Activated T-cell treated with anti-CD3 and anti-CD28 coated beads, Interleukin-2, amount 50 U/mL, for 24 hours (primary cell): ENCODE measurements at regions not wholly inside any gene's neighbourhood (a gene's known extent, or its start where the extent isn't known, plus 50 kb on each side); places are given as distances from the start of the nearest gene placed in this dataset.
"Not testable (repeated sequence)": the region's sequence is repeated elsewhere in the genome, so short reads cannot be mapped to it uniquely, and the experiment has no call there.

Experiments
- DNase-seq: peaks from one replicate; pipeline ENCODE4 v3.0.0-alpha.2; 2020
- H3K27ac Mint-ChIP-seq: 2 replicates; pipeline ENCODE4 v1.8.0; 2020; ENCODE audit warnings: mild to moderate bottlenecking, mixed read lengths
- H3K27me3 Mint-ChIP-seq: 2 replicates; pipeline ENCODE4 v1.8.0; 2020; ENCODE audit warnings: mixed read lengths
- H3K36me3 Mint-ChIP-seq: 2 replicates; pipeline ENCODE4 v1.8.0; 2020; ENCODE audit warnings: low read depth, mixed read lengths
- H3K4me1 Mint-ChIP-seq: 2 replicates; pipeline ENCODE4 v1.8.0; 2020; ENCODE audit warnings: low read depth, mixed read lengths
- H3K4me3 Mint-ChIP-seq: 2 replicates; pipeline ENCODE4 v1.8.0; 2020; ENCODE audit warnings: mild to moderate bottlenecking, moderate library complexity, mixed read lengths
- H3K9me3 Mint-ChIP-seq: 2 replicates; pipeline ENCODE4 v1.8.0; 2020; ENCODE audit warnings: mixed read lengths

- Mint-ChIP-seq H3K9me3 (no peaks in the 10 kb centered on the region), H3K4me3 (no peak overlapping the region), H3K4me1 (no peaks in the 10 kb centered on the region), H3K27me3 (no peaks in the 10 kb centered on the region), H3K36me3 (no peaks in the 10 kb centered on the region), H3K27ac (no peak overlapping the region)
- no peak for DNase-seq
These were observed 874.4 kb downstream of the KCNT2 start for GRCh38 chr1:195733826-195734225.

- no peaks in the 10 kb centered on the region for H3K9me3 Mint-ChIP-seq
These were observed 874.8 kb downstream of the KCNT2 start for GRCh38 chr1:195733408-195733807.

GRCh38 chr1:195731385-195731784, 876.9 kb downstream of the KCNT2 start:
- H3K27ac Mint-ChIP-seq: no peak overlapping the region
- H3K27me3 Mint-ChIP-seq: no peaks in the 10 kb centered on the region
- no peaks in the 10 kb centered on the region for H3K9me3 Mint-ChIP-seq
- H3K4me1 Mint-ChIP-seq: no peaks in the 10 kb centered on the region
- no peak for DNase-seq
- no peak overlapping the region for H3K4me3 Mint-ChIP-seq
- H3K36me3 Mint-ChIP-seq: no peaks in the 10 kb centered on the region

More at GRCh38 chr1:195733408-195733807, 874.8 kb downstream of the KCNT2 start:
- Mint-ChIP-seq H3K4me1 (no peaks in the 10 kb centered on the region), H3K36me3 (no peaks in the 10 kb centered on the region), H3K4me3 (no peak overlapping the region), H3K27ac (no peak overlapping the region), H3K27me3 (no peaks in the 10 kb centered on the region)
- no peak for DNase-seq

- no peak overlapping the region for H3K4me3 Mint-ChIP-seq
- H3K4me1 Mint-ChIP-seq: no peaks in the 10 kb centered on the region
- no peaks in the 10 kb centered on the region for H3K36me3 Mint-ChIP-seq
- DNase-seq: no peak
- no peaks in the 10 kb centered on the region for H3K9me3 Mint-ChIP-seq
- no peak overlapping the region for H3K27ac Mint-ChIP-seq
- H3K27me3 Mint-ChIP-seq: no peaks in the 10 kb centered on the region
These were observed 884.4 kb downstream of the KCNT2 start for GRCh38 chr1:195723796-195724194.

GRCh38 chr1:195722852-195723795, 885.1 kb downstream of the KCNT2 start:
- H3K36me3 Mint-ChIP-seq, H3K27me3 Mint-ChIP-seq, DNase-seq, H3K4me1 Mint-ChIP-seq, H3K27ac Mint-ChIP-seq, H3K4me3 Mint-ChIP-seq, H3K9me3 Mint-ChIP-seq: not testable (repeated sequence)

- H3K27me3 Mint-ChIP-seq, H3K9me3 Mint-ChIP-seq, H3K4me3 Mint-ChIP-seq, H3K4me1 Mint-ChIP-seq, H3K27ac Mint-ChIP-seq, DNase-seq, H3K36me3 Mint-ChIP-seq: not testable (repeated sequence)
These were observed 886.1 kb downstream of the KCNT2 start for GRCh38 chr1:195722146-195722545.

- no peaks in the 10 kb centered on the region for H3K4me1 Mint-ChIP-seq
- H3K27me3 Mint-ChIP-seq: no peaks in the 10 kb centered on the region
- H3K27ac Mint-ChIP-seq: no peak overlapping the region
- no peaks in the 10 kb centered on the region for H3K36me3 Mint-ChIP-seq
- DNase-seq: no peak
- H3K9me3 Mint-ChIP-seq: no peaks in the 10 kb centered on the region
- no peak overlapping the region for H3K4me3 Mint-ChIP-seq
These were observed 886.8 kb downstream of the KCNT2 start for GRCh38 chr1:195721210-195721971.

- Mint-ChIP-seq H3K27me3 (no peaks in the 10 kb centered on the region), H3K4me3 (no peak overlapping the region), H3K9me3 (no peaks in the 10 kb centered on the region), H3K4me1 (no peaks in the 10 kb centered on the region), H3K36me3 (no peaks in the 10 kb centered on the region), H3K27ac (no peak overlapping the region)
- no peak for DNase-seq
These were observed 890.6 kb downstream of the KCNT2 start for GRCh38 chr1:195717651-195718050.

GRCh38 chr1:195715652-195716051, 892.6 kb downstream of the KCNT2 start:
- H3K9me3 Mint-ChIP-seq: no peaks in the 10 kb centered on the region
- H3K27ac Mint-ChIP-seq: no peak overlapping the region
- no peak overlapping the region for H3K4me3 Mint-ChIP-seq
- H3K4me1 Mint-ChIP-seq: no peaks in the 10 kb centered on the region
- no peak for DNase-seq
- H3K36me3 Mint-ChIP-seq: no peaks in the 10 kb centered on the region
- H3K27me3 Mint-ChIP-seq: no peaks in the 10 kb centered on the region

- H3K9me3 Mint-ChIP-seq: no peaks in the 10 kb centered on the region
- DNase-seq: no peak
- H3K4me1 Mint-ChIP-seq: no peaks in the 10 kb centered on the region
- H3K4me3 Mint-ChIP-seq: no peak overlapping the region
- no peaks in the 10 kb centered on the region for H3K27me3 Mint-ChIP-seq
- no peak overlapping the region for H3K27ac Mint-ChIP-seq
- H3K36me3 Mint-ChIP-seq: no peaks in the 10 kb centered on the region
These were observed 894.0 kb downstream of the KCNT2 start for GRCh38 chr1:195714248-195714647.

- H3K4me1 Mint-ChIP-seq: no peaks in the 10 kb centered on the region
- no peaks in the 10 kb centered on the region for H3K27me3 Mint-ChIP-seq
- DNase-seq: no peak
- no peaks in the 10 kb centered on the region for H3K36me3 Mint-ChIP-seq
- no peaks in the 10 kb centered on the region for H3K9me3 Mint-ChIP-seq
- no peak overlapping the region for H3K4me3 Mint-ChIP-seq
- no peak overlapping the region for H3K27ac Mint-ChIP-seq
These were observed 898.4 kb downstream of the KCNT2 start for GRCh38 chr1:195709821-195710220.

GRCh38 chr1:195704028-195704427, 904.2 kb downstream of the KCNT2 start:
- H3K27ac Mint-ChIP-seq: no peak overlapping the region
- H3K36me3 Mint-ChIP-seq: no peaks in the 10 kb centered on the region
- H3K4me3 Mint-ChIP-seq: no peak overlapping the region
- H3K27me3 Mint-ChIP-seq: no peaks in the 10 kb centered on the region
- no peaks in the 10 kb centered on the region for H3K9me3 Mint-ChIP-seq
- no peaks in the 10 kb centered on the region for H3K4me1 Mint-ChIP-seq
- DNase-seq: no peak

- Mint-ChIP-seq H3K27me3 (no peaks in the 10 kb centered on the region), H3K36me3 (no peaks in the 10 kb centered on the region), H3K4me3 (no peak overlapping the region), H3K27ac (no peak overlapping the region), H3K4me1 (no peaks in the 10 kb centered on the region), H3K9me3 (no peaks in the 10 kb centered on the region)
- no peak for DNase-seq
These were observed 907.1 kb downstream of the KCNT2 start for GRCh38 chr1:195701149-195701548.

GRCh38 chr1:195697130-195697529, 911.1 kb downstream of the KCNT2 start:
- Mint-ChIP-seq H3K27me3 (no peaks in the 10 kb centered on the region), H3K36me3 (no peaks in the 10 kb centered on the region), H3K9me3 (no peaks in the 10 kb centered on the region), H3K4me3 (no peak overlapping the region), H3K27ac (no peak overlapping the region), H3K4me1 (no peaks in the 10 kb centered on the region)
- no peak for DNase-seq

- no peak overlapping the region for H3K27ac Mint-ChIP-seq
These were observed 921.5 kb downstream of the KCNT2 start for GRCh38 chr1:195686764-195687163.

More at GRCh38 chr1:195686764-195687163, 921.5 kb downstream of the KCNT2 start:
- Mint-ChIP-seq H3K4me1 (no peaks in the 10 kb centered on the region), H3K9me3 (no peaks in the 10 kb centered on the region), H3K36me3 (no peaks in the 10 kb centered on the region), H3K4me3 (no peak overlapping the region), H3K27me3 (no peaks in the 10 kb centered on the region)
- no peak for DNase-seq
